Retina (tissue), 1 donor: ENCODE measurements at regions not wholly inside any gene's neighbourhood (a gene's known extent, or its start where the extent isn't known, plus 50 kb on each side); places are given as distances from the start of the nearest gene placed in this dataset.

Experiments
- DNase-seq: peaks from one replicate; pipeline ENCODE4 v3.0.0-alpha.2; 2016

DNA sequence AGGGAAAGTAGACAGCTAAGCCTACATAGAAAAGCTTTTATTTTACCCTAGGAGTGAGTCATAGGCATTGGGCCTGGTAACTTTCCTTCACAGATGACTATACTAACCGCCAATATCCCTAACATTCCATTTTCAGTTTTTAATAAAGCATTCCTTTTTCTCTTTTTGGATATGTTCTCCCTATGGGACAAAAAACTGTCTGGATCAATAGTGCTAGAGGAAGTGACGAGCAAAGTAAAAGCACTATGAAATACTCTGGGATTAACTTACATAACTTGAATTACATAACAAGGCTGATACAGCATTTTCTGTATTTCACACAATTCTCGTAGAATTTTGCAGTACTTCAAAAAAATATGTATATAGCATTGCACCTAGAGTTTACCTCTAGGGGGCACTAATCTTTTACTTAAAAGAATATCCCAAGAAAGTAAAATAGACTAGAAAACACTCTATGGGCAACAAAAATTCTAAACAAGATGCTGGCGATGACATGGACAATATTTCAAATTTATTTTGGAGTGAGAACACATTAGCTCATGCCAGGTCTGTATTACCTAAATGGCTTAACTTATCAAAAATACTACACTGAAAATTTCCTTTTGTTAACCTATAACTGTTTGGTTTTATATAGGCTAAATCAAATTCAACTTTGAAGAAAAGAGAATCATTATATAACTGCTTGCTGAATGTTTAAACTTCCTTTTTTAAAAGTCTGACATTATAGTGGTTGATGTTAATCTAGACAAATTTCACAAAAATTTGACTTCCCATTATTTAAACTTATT lies 66.3 kb upstream of the DST start:
- peak; percentile 19 for DNase-seq

GRCh38 chr6:56706981-56707726 lies 64.5 kb upstream of the DST start:
- no peak for DNase-seq

- no peak for DNase-seq
Observed at GRCh38 chr6:56699066-56699654, 56.5 kb upstream of the DST start.

DNA sequence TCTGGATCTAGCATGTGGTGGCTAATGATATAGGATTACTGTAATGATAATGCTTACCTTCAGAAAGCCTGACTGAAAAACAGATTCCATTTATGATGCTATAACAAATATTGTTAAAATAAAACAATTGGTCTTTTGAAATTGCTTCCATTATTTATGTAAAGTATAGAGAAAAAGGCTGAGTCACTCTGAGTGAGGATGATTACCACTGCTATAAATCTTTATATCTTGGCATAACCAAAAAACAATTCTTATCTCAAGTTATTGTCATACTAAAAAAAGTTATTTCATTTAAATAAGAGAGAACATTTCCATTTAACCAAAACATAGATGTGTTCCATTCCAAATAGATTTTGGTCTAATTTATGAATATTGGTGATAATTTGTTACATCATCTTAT lies 53.0 kb upstream of the DST start:
- DNase-seq: no peak

GRCh38 chr6:56694002-56694401 lies 51.3 kb upstream of the DST start:
- no peak for DNase-seq

DNA sequence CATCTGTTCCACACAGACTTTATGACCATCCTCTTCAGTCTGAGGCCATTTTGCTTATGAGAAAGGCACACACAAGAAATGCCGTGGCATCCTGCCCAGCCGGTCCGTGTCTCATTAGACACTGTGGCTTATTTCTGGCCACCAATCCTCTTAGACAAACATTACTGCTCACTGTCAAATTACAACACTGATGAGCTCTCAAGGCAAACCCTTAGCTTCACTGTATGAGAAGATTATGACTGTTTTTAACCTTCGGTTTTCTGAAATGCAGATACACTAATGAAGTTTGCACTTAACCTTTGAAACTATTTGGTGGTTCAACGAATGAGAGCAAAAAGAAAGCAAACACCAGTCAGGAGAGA lies 50.5 kb upstream of the DST start:
- DNase-seq: no peak

DNA sequence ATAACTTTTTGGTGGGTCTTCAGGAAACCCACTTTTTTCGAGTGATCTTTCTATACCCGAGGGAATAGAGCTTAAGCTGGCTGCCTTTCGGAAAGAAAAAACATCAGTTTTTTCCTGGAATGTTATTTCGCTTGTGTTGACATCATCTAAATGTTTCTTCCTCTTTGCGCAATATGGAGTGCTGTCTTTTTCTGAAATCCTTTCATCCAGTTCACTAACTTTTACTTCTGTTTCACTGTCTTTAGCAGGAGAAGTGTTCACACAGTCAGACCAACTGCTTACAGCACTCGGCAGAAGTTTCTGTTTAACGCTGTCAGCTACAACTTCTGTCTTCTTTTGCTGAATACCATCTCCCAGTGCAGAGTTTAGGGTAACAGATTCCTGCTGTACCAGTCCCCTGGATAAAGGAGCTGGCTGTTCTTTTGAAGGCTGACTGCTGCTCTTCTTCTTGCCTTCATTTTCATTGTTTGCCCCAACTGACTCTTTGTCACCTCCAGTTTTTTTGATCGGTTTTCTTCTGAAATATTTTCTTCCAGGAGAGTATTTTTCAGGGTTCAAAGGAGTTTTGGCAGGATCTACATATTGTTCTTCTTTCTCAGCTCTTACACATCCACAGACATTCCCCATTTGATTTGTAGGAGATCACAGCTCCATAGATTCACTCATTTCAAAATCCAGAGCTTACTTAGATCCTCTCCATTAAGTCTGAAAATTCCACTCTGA lies 50.0 kb upstream of the DST start:
- DNase-seq: no peak
